ENCODE measurements at regions not wholly inside any gene's neighbourhood (a gene's known extent, or its start where the extent isn't known, plus 50 kb on each side); places are given as distances from the start of the nearest gene placed in this dataset.

GRCh38 chr2:239882781-239883180 lies 142.4 kb downstream of the NDUFA10 start:
- no peak for DNase-seq

- peak in 2 of 3 donors; percentile 52 to 75 for DNase-seq
Measured at GRCh38 chr2:239882331-239882732, 142.8 kb downstream of the NDUFA10 start.

DNA sequence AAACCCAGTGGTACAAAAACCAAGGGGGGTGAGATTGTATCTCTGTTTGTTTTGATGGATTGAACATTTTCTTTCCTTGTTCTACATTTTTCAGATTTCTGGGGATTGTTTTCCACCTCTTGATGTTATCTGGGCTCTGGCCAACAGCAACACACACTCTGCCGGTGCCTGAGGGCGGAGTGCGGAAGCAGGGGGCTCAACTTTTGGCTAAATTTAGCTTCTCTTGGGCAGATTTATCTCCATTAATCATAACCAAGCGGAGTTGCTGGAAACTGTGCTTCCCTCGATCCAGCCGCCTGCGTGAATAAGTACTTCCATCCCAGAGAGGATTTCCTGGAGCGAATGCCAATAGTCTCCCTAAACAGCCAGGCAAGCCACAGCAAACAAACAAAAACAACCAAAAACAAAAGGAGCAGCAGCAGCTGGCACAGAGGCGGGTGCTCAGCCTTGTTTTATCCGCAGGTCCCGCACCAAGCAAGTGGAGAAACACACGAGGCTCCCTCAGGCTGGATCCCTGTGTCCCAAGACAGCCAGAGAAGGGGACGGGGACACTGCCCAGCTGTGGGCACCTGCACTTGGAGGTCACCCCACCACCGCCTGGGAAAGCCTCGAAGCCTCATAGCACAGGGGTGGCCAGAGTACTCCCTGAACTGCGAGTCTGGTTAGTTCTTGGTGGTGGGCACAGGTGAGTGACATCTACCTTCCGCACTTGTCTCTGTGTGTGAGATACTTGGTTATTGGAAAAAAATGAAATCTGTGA lies 143.4 kb downstream of the NDUFA10 start:
- peak; percentile 20 to 80 (median 58) for DNase-seq

DNA sequence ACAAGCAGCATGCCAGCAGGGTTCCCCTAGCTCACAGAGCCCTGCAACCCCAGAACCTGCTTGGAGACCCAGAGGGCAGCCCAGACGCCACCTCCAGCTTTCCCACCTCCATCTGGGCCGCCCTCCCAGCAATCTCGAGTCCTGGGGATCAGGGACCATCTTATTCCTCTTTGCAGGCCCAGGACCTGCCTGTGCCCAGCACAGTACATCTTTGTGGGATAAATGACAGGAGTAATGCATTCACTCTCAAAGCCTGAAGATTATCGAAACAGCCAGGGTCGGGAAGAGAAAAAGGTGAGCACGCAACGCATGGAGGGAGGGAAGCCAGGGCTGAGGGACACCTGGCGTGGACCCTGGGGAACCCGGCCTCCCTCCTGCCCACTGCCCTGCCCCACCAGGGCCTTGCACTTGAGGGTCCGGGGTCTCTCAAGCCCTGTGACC lies 144.1 kb downstream of the NDUFA10 start:
- no peak for DNase-seq

GRCh38 chr2:239880396-239880795 lies 144.7 kb downstream of the NDUFA10 start:
- no peak for DNase-seq

GRCh38 chr2:239879423-239880084 lies 145.6 kb downstream of the NDUFA10 start:
- no peak for DNase-seq

- DNase-seq, result no peak
Measured at GRCh38 chr2:239878686-239879085, 146.5 kb downstream of the NDUFA10 start.

DNA sequence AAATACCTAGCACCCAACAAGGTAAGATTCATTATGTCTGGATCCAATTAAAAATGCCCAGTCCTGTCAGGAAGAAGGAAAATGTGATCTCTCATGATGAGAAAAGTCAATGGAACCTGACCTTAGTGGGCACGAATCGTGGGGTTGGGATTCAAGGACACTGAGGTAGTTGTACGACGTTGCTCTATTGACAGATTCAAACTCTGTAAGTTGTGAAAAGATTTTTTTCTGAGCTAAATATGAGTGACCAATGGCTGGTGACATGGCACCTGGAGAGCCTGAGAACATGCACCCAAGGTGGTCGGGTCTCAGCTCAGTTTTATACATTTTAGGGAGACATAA lies 148.2 kb downstream of the NDUFA10 start:
- no peak for DNase-seq

- no peak for DNase-seq
Measured at GRCh38 chr2:239876271-239876947, 148.7 kb downstream of the NDUFA10 start.

DNA sequence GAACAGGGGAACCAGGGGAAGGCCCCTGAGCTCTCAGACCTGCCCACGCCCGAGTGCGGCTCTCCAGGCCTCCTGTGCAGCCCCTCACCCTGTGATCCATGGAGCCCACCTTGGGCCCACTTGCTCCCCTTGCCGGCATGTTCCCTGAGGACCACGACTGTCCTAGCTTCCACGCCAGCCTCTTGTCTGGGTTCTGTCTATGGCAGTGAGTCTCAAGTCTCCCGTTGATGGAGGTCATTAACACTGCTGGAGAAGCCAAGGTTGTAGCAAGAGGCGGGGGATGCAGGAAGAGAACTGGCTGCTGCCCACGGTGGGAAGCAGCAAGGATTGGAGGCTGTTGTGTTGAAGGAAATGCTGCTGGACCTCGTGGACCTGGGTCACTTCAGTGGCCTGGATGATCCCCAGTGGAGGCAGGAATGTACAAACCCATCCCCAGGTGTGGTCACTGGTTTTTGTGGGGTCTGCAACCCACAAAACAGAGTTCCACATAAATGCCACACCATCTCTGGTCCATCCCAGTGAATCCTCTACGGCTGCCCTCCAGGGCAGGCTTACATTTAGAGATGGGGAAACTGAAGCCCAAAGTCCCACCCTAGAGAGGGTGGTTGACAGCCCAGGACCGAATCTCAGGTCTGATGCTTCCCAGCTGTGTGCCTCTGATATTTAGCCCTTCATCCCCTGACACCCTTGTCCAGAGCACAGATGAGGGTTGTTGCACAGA lies 150.3 kb downstream of the NDUFA10 start:
- no peak for DNase-seq

DNA sequence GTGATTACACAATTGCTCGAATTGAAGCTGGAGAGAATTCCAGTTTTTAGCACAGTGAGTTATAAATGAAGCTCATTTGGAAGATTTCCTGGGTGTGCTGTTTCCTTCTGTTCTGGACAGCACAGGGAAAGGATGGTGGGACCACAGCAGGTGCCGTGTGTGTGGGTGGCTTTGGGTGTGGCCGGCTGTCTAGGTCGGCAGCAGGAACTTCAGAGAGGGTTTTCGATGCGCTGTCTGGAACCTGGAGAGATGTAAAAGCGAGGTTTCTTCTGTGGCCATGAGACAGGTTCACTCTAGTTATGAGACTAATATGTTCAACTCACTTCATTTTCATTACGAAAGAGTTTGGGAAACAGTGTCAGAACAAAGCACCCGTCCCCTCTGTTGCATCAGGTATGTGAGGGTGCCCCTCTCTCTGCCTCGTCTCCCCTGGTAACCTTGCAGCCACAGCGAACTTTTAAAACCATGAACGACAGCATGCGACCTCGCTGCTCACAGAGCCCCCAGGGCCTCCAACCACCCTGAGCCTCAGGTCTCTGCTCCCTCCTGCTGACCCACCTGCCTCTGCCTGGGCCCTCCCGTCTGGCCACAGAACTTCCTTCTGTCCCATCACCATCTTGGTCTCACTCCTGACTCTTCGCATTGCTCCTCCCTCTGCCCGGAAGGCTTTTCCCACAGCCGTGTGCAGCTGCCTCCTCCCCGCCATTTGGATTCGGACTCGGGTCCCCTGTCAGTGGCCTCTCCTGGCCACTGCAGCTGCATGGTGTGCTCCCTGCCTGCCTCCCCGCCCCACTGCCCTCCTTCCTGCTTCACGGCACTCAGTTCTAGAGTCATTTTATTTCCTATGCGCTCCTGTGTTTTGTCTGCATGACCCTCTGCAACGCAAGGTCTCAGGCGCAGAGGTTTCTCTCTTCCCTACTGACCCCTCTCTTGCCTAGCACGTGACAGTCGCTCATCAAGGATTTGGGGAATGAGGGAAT lies 151.2 kb downstream of the NDUFA10 start:
- no peak for DNase-seq

DNA sequence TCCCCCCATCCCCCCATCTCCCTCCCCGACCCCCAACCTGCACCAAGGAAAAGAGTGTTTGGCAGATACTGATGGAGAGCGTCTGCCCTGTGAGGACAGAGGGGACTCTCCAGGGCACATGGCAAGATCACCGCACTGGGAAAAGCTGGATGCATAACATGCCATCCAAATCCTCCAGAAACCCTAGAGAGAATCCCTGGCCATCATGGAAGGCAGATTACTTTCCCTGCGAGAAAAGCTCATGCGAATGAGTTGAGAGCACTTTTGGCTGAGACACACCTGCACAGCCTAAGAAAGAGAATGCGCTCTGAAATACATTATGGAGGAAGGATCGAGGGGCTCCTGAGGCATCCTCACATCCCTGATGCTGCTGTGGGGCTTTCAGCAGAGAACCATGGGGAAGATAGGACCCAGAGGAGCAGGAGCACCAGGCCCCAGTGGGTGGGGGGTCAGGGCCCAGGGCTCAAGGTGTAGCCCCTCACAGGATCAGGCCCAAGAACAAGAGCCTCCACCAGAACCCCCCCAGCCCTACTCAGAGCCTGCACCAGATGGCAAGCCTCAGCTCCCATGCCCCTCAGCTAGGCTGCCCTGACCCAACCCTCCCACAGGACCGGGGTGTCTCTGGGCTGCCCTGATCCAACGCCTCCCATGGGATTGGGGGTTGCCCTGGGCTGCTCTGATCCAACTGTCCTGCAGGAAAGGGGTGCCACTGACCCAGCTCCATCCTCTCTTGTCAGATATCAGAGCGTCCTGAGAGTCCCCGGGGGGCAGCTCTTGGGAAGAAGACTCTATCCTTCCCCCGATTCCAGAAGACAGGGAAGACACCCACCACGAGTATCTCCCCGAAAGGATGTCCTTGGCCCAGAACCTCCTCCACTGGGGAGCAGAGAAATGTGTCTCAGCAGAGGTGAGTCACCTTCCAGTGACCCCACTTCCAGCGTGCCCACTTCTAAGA lies 153.4 kb downstream of the NDUFA10 start:
- DNase-seq, result no peak

DNA sequence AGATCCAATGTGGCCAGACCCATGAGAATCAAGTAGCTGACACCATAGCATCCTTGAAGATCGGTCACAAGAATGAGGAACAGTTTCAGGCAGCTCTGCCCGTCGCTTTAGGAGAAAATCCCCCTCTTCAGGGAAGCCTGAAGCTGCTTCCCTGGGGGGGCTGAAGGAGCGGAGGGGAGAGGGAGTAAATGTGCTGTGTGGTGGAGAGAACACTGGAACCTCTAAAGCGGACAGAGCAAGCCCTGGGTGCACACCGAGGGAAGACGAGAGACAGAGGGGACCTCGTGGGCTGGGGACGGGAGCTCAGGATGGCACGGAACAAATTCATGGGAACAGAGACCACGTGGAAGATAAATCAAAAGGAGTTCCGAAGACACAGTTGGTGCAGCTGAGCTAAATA lies 154.3 kb downstream of the NDUFA10 start:
- no peak for DNase-seq

DNA sequence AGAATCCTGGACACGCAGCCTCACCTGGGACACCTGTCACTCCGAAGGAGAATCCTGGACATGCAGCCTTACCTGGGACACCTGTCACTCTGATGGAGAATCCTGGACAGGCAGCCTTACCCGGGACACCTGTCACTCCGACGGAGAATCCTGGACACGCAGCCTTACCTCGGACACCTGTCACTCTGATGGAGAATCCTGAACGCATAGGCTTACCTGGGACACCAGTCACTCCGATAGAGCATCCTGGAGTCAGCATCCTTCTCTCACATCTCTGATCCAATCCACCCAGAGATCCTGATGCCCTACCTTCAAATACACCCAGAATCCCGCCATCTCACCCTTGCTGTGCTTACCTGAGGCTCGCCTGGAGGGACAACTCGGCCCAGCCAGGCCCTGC lies 154.9 kb downstream of the NDUFA10 start:
- no peak for DNase-seq

GRCh38 chr2:239869272-239870155 lies 155.6 kb downstream of the NDUFA10 start:
- no peak for DNase-seq

DNA sequence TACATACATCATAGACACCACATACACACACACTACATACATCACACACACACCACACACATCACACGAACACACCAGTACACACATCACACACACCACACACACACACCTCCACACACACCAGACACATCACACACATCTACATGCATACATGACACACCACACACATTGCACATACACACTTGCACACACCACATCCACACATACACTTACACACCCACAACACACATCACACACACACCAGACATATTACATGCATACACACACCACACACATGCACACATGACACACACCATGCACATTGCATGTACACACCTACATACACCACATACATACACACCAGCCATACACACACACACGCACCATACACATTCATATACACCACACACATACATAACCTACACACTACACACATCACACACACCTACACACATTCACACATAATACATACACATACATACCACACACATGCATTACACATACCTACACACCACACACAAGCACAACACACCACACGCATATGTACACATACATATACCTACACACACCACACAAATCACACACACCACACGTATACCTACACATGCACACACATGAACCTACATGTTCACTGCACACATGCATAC lies 156.5 kb downstream of the NDUFA10 start:
- DNase-seq, result no peak

GRCh38 chr2:239866778-239867177 lies 158.4 kb downstream of the NDUFA10 start:
- DNase-seq, result no peak

- no peak for DNase-seq
Measured at GRCh38 chr2:239866350-239866749, 158.8 kb downstream of the NDUFA10 start.

Data from muscle of back (tissue), 3 donors.